Gastroesophageal sphincter (tissue), 4 donors: ENCODE measurements at regions not wholly inside any gene's neighbourhood (a gene's known extent, or its start where the extent isn't known, plus 50 kb on each side); places are given as distances from the start of the nearest gene placed in this dataset.
"Not testable (repeated sequence)": the region's sequence is repeated elsewhere in the genome, so short reads cannot be mapped to it uniquely, and the experiment has no call there.

Experiments used
- ATAC-seq: fragments of 150-250 bp; one replicate; pipeline ENCODE4 v1.9.1; 2016; ENCODE audit warnings: mild to moderate bottlenecking, moderate library complexity
- H3K27ac ChIP-seq, 4 donors: fragments of 200-600 bp; sonication (generic) in 3 of 4; 1 replicate in 3 of 4; 2 replicates in 1 of 4; pipeline ENCODE4 v1.5.1; 2016 to 2019
- H3K27me3 ChIP-seq: fragments of 200-600 bp; sonication (generic); one replicate; pipeline ENCODE4 v1.5.1; 2019
- H3K36me3 ChIP-seq, 2 donors: fragments of 200-600 bp; sonication (generic); one replicate each; pipeline ENCODE4 v1.5.1; 2019; ENCODE audit warnings: control low read depth in 1 of 2
- H3K4me1 ChIP-seq, 3 donors: fragments of 200-600 bp; sonication (generic); 1 replicate in 2 of 3; 2 replicates in 1 of 3; pipeline ENCODE4 v1.5.1; 2016 to 2019; ENCODE audit warnings: control low read depth in 2 of 3
- H3K4me3 ChIP-seq, 2 donors: fragments of 200-600 bp; sonication (generic); one replicate each; pipeline ENCODE4 v1.5.1; 2019; ENCODE audit warnings: mild to moderate bottlenecking in 1 of 2, moderate library complexity in 1 of 2
- H3K9me3 ChIP-seq, 3 donors: fragments of 200-600 bp; sonication (generic); one replicate each; pipeline ENCODE4 v1.5.1; 2017 to 2019; ENCODE audit warnings: control low read depth in 2 of 3
- EP300 ChIP-seq: sonication (generic); formaldehyde crosslinking; IDR thresholded peaks from one replicate; pipeline ENCODE4 v1.6.1; 2017; ENCODE audit warnings: antibody characterized with exemption, mild to moderate bottlenecking
- POLR2A ChIP-seq, 2 donors: fragments of 450-650 bp; IDR thresholded peaks; one replicate each; pipeline ENCODE4 v1.6.1; 2017; ENCODE audit warnings: antibody characterized with exemption in 2 of 2, mild to moderate bottlenecking in 2 of 2, moderate library complexity in 1 of 2
- POLR2AphosphoS5 ChIP-seq: sonication (generic); formaldehyde crosslinking; IDR thresholded peaks from one replicate; pipeline ENCODE4 v1.6.1; 2017; ENCODE audit warnings: antibody characterized with exemption
- WGBS, 2 donors: methylation state at CpG; one replicate each; pipeline ENCODE4 v1.1.5; 2018; ENCODE audit warnings: low coverage in 1 of 2; 5-methylcytosine and 5-hydroxymethylcytosine counted together
- TF ChIP-seq, protein P1 (sequence below), 4 experiments: fragments of 200-600 bp in 2 of 4; fragments of 450-650 bp in 2 of 4; sonication (generic) in 1 of 4; IDR thresholded peaks; one replicate each; pipeline ENCODE4 v1.5.1; 2017 to 2019; ENCODE audit warnings: antibody characterized with exemption in 4 of 4, mild to moderate bottlenecking in 2 of 4, moderate library complexity in 2 of 4

DNA sequence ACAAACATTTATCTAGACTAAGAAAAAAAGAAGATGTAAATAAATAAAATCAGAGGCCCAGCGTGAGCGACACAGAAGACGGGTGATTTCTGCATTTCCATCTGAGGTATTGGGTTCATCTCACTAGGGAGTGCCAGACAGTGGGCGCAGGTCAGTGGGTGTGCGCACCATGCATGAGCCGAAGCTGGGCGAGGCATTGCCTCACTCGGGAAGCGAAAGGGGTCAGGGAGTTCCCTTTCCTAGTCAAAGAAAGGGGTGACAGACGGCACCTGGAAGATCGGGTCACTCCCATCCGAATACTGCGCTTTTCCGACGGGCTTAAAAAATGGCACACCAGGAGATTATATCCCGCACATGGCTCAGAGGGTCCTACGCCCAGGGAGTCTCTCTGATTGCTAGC lies 79.5 kb upstream of the ABCD2 start:
- not testable (repeated sequence) for ATAC-seq, H3K27ac ChIP-seq, H3K27me3 ChIP-seq, H3K4me1 ChIP-seq, H3K4me3 ChIP-seq, H3K9me3 ChIP-seq, H3K36me3 ChIP-seq
- WGBS, 2 donors, result 92 to 97% methylated on average over 11 to 13 of the region's 17 CpGs

DNA sequence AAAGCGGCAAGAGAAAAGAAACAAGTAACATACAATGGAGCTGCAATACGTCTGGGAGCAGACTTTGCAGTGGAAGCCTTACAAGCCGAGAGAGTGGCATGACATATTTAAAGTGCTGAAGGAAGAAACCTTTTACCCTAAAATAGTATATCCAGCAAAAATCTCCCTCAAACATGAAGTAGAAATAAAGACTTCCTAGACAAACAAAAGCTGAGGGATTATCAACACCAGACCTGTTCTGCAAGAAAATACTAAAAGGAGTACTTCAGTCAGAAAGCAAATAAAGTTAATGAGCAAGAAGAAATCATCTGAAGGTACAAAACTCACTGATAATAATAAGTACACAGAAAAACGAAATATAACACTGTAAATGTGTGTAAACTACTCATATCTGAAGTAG lies 77.5 kb upstream of the ABCD2 start:
- no peaks in the 10 kb centered on the region for H3K27me3 ChIP-seq
- TF ChIP-seq, protein P1, sequence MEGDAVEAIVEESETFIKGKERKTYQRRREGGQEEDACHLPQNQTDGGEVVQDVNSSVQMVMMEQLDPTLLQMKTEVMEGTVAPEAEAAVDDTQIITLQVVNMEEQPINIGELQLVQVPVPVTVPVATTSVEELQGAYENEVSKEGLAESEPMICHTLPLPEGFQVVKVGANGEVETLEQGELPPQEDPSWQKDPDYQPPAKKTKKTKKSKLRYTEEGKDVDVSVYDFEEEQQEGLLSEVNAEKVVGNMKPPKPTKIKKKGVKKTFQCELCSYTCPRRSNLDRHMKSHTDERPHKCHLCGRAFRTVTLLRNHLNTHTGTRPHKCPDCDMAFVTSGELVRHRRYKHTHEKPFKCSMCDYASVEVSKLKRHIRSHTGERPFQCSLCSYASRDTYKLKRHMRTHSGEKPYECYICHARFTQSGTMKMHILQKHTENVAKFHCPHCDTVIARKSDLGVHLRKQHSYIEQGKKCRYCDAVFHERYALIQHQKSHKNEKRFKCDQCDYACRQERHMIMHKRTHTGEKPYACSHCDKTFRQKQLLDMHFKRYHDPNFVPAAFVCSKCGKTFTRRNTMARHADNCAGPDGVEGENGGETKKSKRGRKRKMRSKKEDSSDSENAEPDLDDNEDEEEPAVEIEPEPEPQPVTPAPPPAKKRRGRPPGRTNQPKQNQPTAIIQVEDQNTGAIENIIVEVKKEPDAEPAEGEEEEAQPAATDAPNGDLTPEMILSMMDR (IDR thresholded peaks at IDR 0.05), result no peak
- TF ChIP-seq POLR2AphosphoS5, result no peak
- no peak for TF ChIP-seq POLR2A (IDR thresholded peaks at IDR 0.05)
- TF ChIP-seq EP300, result no peak

DNA sequence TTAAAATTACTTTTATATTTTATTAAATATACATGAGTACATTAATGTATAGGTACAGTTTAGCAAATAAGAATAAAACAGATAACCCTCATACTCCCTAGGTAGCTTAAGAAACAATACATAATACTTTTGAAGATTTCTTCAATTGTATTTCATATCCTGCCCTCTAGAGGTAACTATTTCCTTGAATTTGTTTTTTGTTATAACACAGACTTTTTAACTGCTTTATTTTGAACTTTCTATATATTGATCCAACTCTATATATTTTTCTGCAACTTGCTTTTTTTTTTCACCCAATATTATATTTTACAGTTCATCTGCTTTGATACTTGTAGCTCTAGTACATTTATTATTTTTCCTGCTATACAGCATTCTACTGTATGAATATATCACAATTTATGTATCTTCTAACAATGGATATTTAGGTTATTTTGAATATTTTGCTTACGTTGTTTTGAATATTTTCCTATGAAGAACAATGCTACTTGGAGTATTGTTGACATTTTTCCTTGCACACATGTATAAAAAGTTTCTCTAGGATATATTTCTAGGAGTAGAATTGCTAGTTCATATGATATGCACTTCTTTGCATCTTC lies 72.8 kb upstream of the ABCD2 start:
- no peak for TF ChIP-seq POLR2AphosphoS5
- TF ChIP-seq, protein P1 (IDR thresholded peaks at IDR 0.05), result peak; percentile 16 to 44 (median 28)
- Histone ChIP-seq H3K4me3 (no peak overlapping the region), H3K4me1 (no peaks in the 10 kb centered on the region), H3K27ac (no peak overlapping the region), H3K36me3 (no peaks in the 10 kb centered on the region), H3K9me3 (no peaks in the 10 kb centered on the region), H3K27me3 (no peaks in the 10 kb centered on the region)
- 32 to 75% methylated on average over 1 of the region's 1 CpG for WGBS, 2 donors
- ATAC-seq, result no peak

More for the DNA sequence above, 77.5 kb upstream of the ABCD2 start:
- peaks cover 0 to 8% (median 0%) of the 10 kb centered on the region in 3 donors for H3K9me3 ChIP-seq
- no peak overlapping the region for H3K27ac ChIP-seq
- no peaks in the 10 kb centered on the region for H3K4me1 ChIP-seq
- no peaks in the 10 kb centered on the region for H3K36me3 ChIP-seq
- 62 to 75% methylated on average over 4 of the region's 4 CpGs for WGBS, 2 donors
- H3K4me3 ChIP-seq, result no peak overlapping the region
- ATAC-seq, result no peak

DNA sequence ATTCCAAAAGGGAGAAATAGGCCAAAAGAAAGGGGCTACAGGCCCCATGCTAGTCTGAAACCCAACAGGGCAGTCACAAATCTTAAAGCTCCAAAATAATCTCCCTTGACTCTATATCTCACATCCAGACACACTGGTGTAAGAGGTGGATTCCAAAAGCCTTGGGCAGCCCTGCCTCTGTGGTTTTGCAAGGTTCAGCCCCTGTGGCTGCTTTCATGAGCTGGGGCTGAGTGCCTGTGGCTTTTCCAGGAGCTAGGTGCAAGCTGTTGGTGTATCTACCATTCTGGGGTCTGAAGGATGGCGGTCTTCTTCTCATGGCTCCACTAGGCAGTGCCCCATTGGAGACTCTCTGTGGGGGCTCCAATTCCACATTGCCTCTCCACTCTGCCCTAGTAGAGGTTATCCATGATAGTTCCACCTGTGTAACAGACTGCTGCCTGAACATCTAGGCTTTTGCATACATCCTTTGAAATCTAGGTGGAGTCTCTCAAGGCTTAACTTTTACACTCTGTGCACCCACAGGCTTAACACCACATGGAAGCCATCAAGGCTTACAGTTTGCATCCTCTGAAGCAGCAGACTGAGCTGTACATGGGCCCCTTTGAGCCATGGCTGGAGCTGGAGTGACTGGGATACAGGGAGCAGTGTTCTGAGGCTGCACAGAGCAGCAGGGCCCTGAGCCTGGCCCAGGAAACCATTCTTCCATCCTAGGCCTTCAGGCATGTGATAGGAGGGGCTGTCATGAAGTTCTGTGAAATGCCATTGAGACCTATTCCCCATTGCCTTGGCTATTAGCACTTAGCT lies 66.5 kb upstream of the ABCD2 start:
- Histone ChIP-seq H3K27ac (no peak overlapping the region), H3K4me1 (no peaks in the 10 kb centered on the region), H3K36me3 (no peaks in the 10 kb centered on the region), H3K4me3 (no peak overlapping the region), H3K27me3 (no peaks in the 10 kb centered on the region), H3K9me3 (no peaks in the 10 kb centered on the region)
- TF ChIP-seq, protein P1 (IDR thresholded peaks at IDR 0.05), result no peak
- no peak for TF ChIP-seq POLR2A (IDR thresholded peaks at IDR 0.05)
- TF ChIP-seq EP300, result no peak
- TF ChIP-seq POLR2AphosphoS5, result no peak
- ATAC-seq, result no peak
- 100% methylated on average over 1 of the region's 1 CpG; no CpG with 5 or more reads in 1 of the 2 donors for WGBS, 2 donors

DNA sequence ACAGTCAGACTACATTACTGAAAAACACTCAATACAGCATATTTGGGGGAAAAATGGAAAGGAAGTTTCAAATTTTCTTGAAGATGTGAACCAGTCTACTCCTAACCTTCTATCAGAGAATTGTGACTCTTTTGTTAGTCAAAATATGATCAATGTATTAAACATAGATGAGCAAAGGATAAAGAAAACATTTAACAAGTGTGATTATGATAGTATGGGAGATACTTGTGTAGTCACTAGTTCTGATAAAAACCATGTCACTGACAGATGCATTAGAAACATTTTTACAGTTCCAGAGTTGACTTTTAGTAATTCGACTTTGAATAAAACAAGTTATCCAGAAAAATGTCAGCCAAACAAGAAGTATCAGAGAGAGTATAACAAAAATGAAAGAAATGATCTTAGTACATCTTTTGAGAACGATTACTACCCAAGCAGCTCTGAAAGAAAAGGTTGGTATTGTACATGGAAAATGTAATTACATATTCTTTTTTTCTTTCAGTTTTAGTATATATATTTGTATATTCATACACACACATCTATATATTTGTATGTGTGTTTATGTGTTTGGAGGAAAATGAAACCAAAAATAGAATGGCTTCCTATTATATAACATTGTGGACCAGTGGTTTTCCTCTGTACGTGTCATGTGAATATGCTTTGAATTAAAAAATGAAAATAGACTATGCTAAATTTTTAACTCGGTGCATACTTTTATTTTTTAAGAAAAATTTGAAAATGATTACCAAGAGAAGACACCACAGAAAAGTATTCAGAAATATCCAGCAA lies 63.3 kb upstream of the ABCD2 start:
- no peaks in the 10 kb centered on the region for H3K4me1 ChIP-seq
- 49 to 55% methylated on average over 4 of the region's 4 CpGs for WGBS, 2 donors
- no peak overlapping the region for H3K4me3 ChIP-seq
- no peak for ATAC-seq
- H3K9me3 ChIP-seq, result peaks cover 0 to 11% (median 0%) of the 10 kb centered on the region in 3 donors
- TF ChIP-seq POLR2AphosphoS5, result no peak
- TF ChIP-seq, protein P1 (IDR thresholded peaks at IDR 0.05), result no peak
- no peak for TF ChIP-seq EP300
- no peak for TF ChIP-seq POLR2A (IDR thresholded peaks at IDR 0.05)
- no peaks in the 10 kb centered on the region for H3K36me3 ChIP-seq
- H3K27me3 ChIP-seq, result no peaks in the 10 kb centered on the region
- H3K27ac ChIP-seq, result no peak overlapping the region
